HG03097 (cell line): ENCODE measurements at regions not wholly inside any gene's neighbourhood (a gene's known extent, or its start where the extent isn't known, plus 50 kb on each side); places are given as distances from the start of the nearest gene placed in this dataset.
"Not testable (repeated sequence)": the region's sequence is repeated elsewhere in the genome, so short reads cannot be mapped to it uniquely, and the experiment has no call there.

Experiments
- ATAC-seq: cut with Tn5 transposase; IDR thresholded peaks from one replicate; pipeline ENCODE4 v1.9.1; 2021; ENCODE audit not compliant: unreplicated experiment, low FRiP score

DNA sequence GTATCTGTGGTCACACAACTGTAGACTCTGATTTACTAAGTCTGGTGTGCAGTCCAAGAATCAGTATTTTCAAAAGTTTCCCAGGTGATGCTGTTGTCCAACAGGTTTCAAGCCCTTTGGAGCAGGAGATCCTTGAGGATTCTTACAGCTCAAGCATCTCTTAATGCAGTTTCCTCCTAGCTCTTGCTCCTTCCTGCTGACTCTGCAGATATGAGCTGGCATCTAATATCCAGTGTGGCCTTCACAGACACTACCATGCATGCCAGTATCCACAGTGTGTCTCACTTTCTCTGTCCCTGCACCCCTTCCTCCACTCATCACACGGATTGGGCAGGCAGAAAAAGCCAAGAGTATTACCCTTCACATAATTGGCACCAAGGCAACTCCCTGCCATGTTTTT is 182.2 kb upstream of the TNC start:
- ATAC-seq: no peak

DNA sequence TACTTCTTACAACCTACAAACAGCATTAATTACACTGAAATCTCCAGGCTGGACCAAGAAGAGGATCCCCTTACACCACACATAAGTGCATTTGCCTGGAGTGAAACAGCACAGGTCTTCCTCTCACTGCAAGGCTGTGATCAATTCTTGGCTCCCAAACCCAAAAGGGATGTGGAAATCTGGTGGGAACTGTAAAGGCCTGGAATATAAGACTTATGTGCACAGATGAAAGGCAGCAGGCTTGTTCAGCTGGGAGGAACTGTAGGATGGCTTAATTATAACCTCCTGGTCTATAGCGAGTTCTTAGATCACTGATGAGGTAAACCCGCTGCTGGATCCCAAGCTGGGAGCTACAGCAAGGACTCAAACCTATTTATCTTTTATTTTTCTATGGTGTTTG is 182.9 kb upstream of the TNC start:
- no peak for ATAC-seq

DNA sequence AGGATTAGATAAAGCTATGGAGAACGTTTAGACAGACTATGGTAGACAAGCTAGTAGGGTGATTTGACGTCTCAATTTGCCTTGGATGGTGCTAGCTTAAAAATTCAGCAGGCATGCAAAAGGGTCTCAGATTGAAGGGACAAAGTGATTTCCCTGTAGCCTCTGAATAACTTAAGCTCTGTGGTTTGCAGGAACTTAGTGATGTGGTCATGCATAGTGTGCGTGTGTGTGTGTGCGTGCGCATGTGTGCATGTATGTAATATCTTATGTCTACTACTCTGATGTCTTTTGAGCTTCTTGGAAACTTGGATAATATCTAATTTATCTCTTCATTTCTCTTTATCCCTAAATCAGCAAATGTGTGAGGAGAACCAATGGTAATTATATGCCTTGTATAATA is 183.6 kb upstream of the TNC start:
- ATAC-seq: no peak

DNA sequence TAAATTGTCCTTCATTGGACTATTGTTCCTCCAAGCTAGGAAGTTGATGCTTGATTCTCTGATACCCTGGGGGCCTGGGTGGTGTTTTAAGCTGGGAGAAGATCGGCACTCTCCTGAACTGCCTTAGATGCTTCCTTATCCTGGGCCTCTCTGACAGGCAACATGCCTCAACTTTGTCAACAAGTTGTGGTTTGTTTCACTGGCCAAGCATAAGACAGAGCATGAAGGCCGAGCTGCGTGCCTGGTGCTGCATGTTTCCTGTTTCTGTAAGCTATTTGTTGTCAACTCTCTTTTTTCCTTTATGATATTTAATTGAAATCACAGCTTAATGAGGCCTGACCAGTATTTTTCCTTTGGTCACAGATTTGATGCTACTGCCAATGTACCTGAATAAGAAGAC is 187.6 kb upstream of the TNC start:
- ATAC-seq: no peak

DNA sequence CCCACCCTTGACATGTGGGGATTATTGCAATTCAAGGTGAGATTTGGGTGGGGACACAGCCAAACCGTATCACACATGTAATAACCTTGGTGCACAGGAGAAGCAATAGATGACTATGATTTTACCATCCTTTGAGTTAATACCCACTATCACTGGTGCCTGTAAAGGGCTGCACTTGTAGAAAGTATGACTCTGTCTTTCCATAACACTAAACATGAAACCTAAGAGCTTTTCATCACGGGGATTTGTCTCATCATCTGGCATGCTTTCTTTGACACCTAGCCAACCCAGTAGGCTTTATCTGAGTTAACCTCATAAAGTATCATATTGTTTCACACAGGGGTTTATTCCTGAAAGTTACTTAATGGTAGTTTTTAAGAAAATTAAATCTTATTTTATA is 188.9 kb upstream of the TNC start:
- no peak for ATAC-seq

DNA sequence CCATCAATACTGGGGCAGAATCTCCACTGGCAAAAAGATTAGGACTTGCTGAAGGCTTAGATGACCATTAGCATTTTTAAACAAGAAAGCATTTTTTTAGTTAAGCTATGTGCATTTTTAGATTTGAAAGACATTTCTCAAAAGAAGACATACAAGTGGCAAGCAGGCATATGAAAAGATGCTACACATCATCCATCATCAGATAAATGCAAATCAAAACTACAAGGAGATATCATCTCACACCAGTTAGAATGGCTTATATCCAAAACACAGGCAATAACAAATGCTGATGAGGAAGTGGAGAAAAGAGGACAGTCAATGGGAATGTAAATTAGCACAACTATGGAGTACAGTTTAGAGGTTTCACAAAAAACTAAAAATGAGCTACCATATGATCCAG is 195.6 kb upstream of the TNC start:
- ATAC-seq: no peak

DNA sequence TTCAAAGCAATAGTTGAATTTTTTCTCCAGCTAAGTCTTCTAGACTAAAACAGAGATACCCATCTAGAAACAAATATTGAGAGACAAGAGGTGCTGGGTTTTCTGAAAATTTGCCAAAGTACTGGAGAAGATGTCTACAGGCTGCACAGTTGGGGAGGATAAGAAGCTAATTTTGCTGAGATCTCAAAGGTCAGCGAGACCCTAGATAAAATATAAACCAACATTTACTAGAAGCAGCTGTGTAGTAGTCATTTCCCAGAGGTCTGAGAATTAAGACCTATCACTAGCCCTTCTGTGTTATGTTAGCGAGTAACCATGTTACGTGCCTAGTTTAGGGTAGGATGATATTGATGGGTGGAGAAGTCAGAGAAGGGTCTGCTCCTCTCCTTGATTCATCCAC is 208.5 kb upstream of the TNC start:
- ATAC-seq: no peak

DNA sequence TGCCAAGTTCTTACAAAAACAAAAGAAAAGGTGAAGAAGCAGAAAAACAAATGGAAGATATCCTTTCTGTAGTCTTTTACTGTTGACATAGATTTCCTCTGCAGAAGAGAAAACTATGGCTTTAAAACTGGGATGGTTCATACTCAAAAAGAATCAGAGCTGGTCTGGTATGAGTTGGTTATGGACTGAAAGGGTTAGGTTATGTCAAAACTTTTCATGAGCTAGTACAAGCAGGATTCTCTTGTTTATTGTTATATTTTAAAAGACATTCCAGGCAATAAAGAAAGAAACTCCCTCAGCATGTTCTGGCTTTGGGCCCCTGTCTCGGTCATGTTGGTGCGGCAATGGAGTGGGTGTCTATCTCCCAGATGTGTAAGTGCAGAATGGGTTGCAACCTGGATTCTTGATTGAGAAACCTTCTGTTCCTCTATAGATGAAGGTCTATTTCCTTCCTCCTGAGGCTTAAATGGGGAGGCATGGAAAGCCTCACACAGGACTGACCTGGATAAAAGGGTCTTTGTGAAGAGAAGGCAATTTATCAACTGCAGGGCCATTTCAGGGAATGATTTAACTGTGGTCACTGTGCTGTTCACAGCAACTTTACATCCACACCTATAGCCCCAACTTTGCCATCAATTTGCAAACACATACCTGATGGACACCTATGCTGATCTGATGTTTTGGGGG is 209.6 kb upstream of the TNC start:
- no peak for ATAC-seq

DNA sequence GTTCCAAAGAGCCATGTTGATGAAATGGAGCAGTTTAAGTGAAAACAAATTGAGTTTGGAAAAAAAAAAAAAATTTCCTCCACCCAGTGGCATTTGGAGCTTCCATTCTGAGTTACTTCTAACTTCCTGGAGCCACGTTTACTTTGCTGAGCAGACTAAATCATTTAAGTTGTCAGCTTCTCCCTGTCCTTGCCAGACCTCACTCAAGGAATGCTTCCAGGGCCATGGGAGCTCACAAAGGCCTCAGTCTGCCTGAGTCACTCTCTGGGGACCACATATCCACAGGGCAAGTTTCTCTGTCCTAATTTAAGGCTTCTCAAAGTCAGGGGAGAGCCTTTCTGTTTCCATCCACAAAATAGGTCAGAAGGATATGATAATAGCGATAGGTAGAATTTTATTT is 210.3 kb upstream of the TNC start:
- ATAC-seq: no peak

DNA sequence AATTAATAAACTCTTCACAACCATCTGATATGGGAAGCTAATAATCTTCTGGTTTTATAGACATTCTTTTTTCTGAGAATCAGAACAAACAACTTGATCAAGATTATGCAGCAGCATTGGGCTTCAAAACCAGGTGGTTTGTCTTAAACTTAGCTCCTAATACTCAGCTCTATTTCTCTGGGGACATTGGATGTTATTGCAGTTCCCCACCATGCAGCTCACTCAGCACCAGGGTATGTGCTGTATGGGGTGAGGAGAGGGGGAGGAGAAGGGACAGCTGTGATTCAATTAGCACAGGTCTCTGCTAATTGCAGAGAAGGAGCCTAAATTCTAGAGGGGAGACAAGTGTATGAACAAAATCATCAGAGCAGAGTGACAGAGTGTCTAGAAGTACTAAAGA is 210.7 kb upstream of the TNC start:
- no peak for ATAC-seq

DNA sequence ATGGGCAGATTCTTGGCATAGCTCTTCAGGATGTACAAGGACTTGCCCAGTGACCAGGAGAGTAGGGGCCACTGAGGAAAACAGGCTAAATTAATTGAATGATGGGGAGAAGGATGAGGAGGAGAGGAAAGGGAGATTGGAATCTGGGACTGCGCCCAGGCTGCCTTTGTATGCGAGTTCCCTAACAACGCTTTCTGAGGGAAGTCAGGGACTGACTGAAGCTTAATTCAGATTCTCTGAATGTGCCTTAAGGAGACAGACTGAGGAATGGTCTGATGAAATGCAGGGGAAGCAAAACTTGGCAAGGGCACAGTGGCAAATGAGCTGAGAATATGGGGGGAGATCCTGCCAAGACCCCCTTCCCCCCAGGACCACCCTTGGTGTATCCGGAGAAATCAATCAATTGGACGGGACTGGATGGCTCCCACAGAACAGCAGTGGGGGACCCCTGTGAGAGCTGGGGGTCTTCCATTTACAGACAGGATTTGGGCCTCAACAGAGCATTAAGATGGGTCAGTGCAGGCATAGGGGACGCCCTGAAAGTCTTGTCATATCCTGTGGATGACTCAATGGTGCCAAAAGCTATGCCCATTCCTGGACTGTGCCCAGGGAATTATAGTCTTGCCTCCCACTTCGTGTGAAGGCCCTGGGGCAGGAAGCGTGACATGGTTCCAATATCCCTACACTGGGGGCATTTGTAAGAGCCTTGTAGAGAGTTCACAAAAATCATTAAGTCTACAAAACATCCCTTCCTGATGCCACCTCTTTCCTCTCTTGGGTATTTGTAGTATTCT is 215.5 kb upstream of the TNC start:
- no peak for ATAC-seq

DNA sequence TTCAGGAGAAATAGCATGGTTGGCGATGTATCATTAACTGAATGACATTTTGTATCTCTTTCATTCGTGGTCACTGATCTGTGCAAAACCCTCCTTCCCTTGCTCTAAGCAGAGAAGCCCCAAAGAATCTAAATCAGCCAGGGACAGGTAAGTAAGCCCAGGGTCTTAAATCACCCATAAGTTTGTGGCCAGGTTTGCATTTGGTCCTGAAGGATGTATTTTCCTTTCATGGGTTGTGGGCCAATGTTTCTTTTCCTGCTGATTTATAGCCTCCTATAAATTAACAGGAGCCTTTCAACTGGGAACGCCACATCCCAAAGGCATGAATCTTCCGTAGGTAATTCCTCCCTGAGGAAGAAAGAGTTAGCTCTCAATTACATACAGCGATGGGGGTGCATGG is 217.5 kb upstream of the TNC start:
- ATAC-seq: no peak

DNA sequence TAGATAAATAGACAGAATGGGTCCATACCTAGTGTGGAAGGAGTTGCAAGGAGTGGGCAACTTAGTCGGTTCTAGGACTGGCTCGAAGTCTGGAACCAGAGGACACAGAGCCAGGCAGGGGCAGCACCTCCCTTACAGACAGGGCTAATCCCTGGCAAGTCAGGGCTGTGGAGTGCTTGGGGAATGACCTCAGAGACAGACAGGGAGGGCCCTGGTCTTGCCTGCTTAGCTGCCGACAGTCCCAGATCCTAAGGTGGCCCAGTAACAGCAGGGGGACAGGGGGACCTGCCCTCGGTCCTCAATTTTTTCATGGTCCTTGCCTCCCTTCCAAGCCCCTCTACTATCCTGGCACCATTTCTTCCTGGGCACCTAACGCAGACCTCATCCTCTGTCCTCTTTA is 222.4 kb upstream of the TNC start:
- no peak for ATAC-seq

DNA sequence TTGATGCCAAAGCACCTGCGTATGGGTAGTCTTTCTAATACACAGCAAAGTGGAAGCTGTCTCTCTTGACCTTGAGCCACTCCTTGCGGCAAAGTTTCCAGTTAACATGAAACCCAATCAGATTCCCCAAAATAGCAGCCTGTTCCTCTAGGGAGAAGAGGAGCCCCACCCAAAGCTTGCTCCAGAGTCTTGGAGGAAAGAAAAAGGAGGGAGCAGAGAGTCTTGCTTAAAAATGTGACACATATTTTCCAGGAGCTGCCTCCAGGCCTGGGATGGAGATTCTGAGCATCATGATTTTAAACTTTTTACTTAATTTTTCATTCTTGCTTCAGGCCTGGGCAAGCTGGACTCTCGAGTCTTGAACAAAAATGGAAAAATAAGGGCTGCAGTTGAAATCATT is 223.5 kb upstream of the TNC start:
- no peak for ATAC-seq

DNA sequence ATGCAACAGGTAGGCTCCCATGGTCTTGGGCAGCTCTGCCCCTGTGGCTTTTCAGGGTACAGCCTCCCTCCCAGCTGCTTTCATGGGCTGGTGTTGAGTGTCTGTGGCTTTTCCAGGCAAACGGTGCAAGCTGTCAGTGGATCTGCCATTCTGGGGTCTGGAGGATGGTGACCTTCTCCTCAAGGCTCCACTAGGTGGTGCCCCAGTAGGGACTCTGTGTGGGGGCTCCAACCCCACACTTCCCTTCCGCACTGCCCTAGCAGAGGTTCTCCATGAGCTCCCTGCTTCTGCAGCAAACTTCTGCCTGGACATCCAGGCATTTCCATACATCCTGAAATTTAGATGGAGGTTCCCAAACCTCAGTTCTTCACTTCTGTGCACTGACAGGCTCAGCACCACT is 229.8 kb upstream of the TNC start:
- not testable (repeated sequence) for ATAC-seq

DNA sequence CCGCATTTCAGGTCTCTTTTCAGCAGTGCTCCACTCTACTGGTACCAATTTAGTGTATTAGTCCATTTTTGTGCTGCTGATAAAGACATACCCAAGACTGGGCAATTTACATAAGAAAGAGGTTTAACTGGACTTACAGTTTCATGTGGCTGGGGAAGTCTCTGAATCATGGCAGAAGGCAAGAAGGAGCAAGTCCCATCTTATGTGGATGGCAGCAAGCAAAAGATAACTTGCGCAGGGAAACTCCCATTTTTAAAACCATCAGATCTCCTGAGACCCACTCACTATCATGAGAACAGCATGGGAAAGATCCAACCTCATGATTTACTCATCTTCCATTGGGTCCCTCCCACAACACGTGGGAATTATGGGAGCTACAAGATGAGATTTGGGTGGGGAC is 231.0 kb upstream of the TNC start:
- ATAC-seq: not testable (repeated sequence)

DNA sequence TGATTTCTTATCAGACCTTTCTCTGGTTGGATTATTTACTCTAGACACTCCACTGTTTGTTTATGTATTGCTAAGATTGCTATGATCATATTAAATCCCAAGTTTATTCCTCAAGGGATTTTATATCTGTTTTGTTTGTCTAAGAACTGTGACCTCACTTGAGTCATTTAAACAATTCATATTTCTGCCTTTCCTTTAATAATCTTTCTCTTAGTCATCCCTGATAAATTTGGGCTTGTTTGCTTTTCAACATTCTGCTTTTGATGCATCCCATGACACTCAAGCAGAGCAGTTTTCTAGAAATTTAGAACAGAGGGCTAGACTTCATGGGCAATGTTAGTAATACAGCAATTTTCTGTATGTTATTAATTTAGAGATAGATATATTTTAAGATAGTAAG is 231.6 kb upstream of the TNC start:
- no peak for ATAC-seq

DNA sequence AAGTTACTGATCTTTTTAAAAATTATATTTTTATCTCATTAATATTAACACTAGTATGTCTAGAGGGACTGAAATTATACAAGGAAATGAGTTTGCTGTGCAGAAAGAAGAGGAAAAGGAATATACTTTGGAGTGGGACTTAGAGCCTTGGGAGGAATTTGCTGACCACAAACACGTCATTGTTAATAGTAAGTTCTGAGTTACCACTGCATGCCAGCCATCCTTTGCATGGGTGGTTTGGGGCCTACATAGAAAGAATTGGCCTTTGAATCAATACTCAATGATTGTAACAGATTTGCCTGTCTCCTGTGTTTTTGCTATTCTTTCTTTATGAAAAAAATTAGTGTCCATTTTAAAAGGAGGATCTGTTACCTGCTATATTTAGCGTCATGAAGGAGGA is 232.6 kb upstream of the TNC start:
- ATAC-seq: no peak

DNA sequence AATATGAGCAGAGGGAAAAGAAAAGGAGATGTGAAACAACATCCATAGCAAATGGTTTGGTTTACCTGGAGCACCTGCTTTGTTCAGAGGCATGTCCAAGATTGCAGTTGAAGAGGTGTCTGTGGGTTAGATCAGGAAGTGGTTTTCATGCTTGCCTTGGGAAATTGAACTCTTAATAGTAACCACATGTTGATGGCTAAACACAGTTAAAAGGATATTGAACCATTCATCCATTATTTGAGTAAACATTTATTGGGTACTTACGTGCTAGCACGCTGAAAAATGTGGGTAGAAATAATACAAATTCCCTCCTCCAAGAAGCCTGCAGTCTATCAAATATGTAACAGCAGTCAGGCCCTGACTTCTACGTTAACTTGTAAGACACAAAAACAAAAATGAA is 235.7 kb upstream of the TNC start:
- ATAC-seq: no peak

DNA sequence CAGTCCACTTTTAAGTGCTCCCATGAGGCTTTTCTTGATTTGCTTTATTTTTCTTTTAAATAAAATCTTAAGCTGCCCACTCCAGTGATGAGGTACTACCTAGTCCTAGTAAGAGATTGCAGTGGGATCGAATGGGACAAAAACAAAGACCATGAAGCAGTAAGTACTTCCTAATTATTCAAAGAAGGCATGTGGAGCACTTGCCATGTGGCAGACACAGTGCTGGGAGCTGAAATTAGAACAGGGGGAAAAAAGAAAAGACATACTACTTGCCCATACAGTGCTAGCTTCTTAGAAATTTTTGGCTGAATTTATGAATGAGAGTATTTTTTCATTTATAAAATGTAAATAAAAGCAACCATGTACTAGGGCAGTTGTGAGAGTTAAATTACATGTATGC is 239.9 kb upstream of the TNC start:
- ATAC-seq: no peak

DNA sequence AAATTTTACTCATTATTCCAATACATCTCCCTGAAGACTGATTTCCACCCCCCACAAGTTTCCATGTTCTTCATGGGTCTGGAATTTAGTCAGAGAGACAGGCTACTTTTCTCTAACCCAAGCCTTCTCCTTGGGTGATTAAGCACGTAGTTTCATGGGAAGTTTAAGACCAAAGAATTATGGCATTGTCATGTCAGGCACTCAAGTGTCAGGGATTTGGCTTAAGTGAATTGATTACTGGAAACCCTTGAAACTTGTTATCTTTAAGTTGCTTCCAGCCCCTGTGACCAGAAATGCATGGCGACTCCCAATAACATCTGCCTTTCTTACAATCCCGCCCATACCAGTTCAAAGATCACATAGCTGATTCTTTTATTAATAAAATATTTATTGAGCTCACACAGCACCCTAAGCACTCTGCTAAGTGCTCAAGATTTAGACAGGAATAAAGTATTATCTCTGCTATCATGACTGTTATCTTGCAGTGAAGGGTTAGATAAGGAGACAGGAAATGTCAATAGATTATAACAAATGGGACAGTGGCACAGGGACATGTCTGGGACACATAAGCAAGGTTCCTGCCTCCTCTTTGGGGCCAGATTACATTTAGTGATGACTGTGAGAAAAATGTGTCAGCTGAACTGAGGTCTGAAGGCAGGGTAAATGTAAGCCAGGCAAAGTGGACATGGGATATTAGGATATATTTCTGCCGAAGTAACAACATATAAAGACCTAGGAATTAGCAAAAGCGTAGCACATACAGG is 241.2 kb upstream of the TNC start:
- ATAC-seq: no peak

DNA sequence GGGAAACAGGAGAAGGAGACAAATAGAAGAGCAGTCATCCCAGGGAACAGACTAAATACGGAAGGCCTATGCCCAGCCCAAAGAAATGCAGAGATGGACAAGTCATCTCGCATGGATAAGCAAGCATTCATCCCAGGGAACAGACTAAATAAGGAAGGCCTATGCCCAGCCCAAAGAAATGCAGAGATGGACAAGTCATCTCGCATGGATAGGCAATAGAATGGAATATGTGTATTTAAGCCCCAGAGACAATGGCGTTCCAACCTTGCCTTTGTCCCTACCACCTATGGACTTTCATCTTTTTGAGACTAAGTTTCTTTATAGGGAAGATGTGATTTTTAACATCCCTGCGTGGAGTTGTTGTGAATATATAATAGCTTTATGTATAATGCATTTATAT is 242.2 kb upstream of the TNC start:
- no peak for ATAC-seq
